H9 (cell line): ENCODE measurements at regions not wholly inside any gene's neighbourhood (a gene's known extent, or its start where the extent isn't known, plus 50 kb on each side); places are given as distances from the start of the nearest gene placed in this dataset.

Experiments used
- DNase-seq: peaks from one replicate; pipeline ENCODE4 v3.0.0-alpha.2; 2017
- H2AFZ ChIP-seq: one replicate; pipeline ENCODE4 v1.6.1; 2013; ENCODE audit warnings: mild to moderate bottlenecking, low read length, control low read depth, moderate library complexity
- H2AK5ac ChIP-seq: 2 replicates; pipeline ENCODE4 v1.6.1; 2013; ENCODE audit warnings: low read length, control low read depth, mixed read lengths; ENCODE audit not compliant: insufficient read length
- H2BK120ac ChIP-seq: one replicate; pipeline ENCODE4 v1.6.1; 2013; ENCODE audit warnings: low read depth, mild to moderate bottlenecking, low read length, control low read depth, inconsistent platforms; ENCODE audit not compliant: poor library complexity, severe bottlenecking
- H2BK12ac ChIP-seq: 2 replicates; pipeline ENCODE4 v1.6.1; 2013; ENCODE audit warnings: low read length, control low read depth, mixed read lengths, low read depth; ENCODE audit not compliant: insufficient read length
- H2BK15ac ChIP-seq: 2 replicates; pipeline ENCODE4 v1.6.1; 2013; ENCODE audit warnings: low read depth, low read length, control low read depth
- H2BK20ac ChIP-seq: one replicate; pipeline ENCODE4 v1.6.1; 2013; ENCODE audit warnings: low read depth, mild to moderate bottlenecking, low read length, control low read depth, inconsistent platforms; ENCODE audit not compliant: poor library complexity, severe bottlenecking
- H2BK5ac ChIP-seq: 2 replicates; pipeline ENCODE4 v1.6.1; 2013; ENCODE audit warnings: low read length, control low read depth, mixed read lengths; ENCODE audit not compliant: insufficient read length
- H3K14ac ChIP-seq: 2 replicates; pipeline ENCODE4 v1.6.1; 2013; ENCODE audit warnings: low read length, control low read depth; ENCODE audit not compliant: insufficient read depth
- H3K18ac ChIP-seq: 2 replicates; pipeline ENCODE4 v1.6.1; 2013; ENCODE audit warnings: low read depth, mild to moderate bottlenecking, mixed read lengths, low read length, control low read depth; ENCODE audit not compliant: insufficient read length
- H3K23ac ChIP-seq: 2 replicates; pipeline ENCODE4 v1.6.1; 2013; ENCODE audit warnings: low read length, control low read depth, mixed read lengths, low read depth; ENCODE audit not compliant: insufficient read length
- H3K23me2 ChIP-seq: 2 replicates; pipeline ENCODE4 v1.6.1; 2013; ENCODE audit warnings: low read depth, mild to moderate bottlenecking, mixed read lengths, low read length, control low read depth; ENCODE audit not compliant: insufficient read length, poor library complexity, severe bottlenecking
- H3K27ac ChIP-seq: 2 replicates; pipeline ENCODE4 v1.5.1; 2013; ENCODE audit warnings: low read length, control low read depth, mixed read lengths, low read depth; ENCODE audit not compliant: insufficient read length
- H3K27me3 ChIP-seq: 2 replicates; pipeline ENCODE4 v1.6.1; 2013; ENCODE audit warnings: low read length, control low read depth, inconsistent platforms; ENCODE audit not compliant: insufficient read depth
- H3K4ac ChIP-seq: 2 replicates; pipeline ENCODE4 v1.6.1; 2013; ENCODE audit warnings: low read depth, mild to moderate bottlenecking, control low read depth, inconsistent platforms, low read length, moderate library complexity
- H3K4me1 ChIP-seq: 2 replicates; pipeline ENCODE4 v1.6.1; 2013; ENCODE audit warnings: low read length, control low read depth, inconsistent platforms; ENCODE audit not compliant: insufficient read depth
- H3K4me2 ChIP-seq: 2 replicates; pipeline ENCODE4 v1.6.1; 2013; ENCODE audit warnings: low read length, control low read depth, mixed read lengths; ENCODE audit not compliant: insufficient read length, insufficient read depth
- H3K56ac ChIP-seq: 2 replicates; pipeline ENCODE4 v1.6.1; 2013; ENCODE audit warnings: low read depth, mild to moderate bottlenecking, mixed read lengths, low read length, control low read depth; ENCODE audit not compliant: insufficient read length
- H3K79me1 ChIP-seq: 2 replicates; pipeline ENCODE4 v1.6.1; 2013; ENCODE audit warnings: low read depth, mild to moderate bottlenecking, moderate library complexity, low read length, control low read depth, inconsistent platforms; ENCODE audit not compliant: insufficient read depth, poor library complexity, severe bottlenecking
- H3K79me2 ChIP-seq: 2 replicates; pipeline ENCODE4 v1.6.1; 2013; ENCODE audit warnings: low read length, control low read depth, inconsistent platforms; ENCODE audit not compliant: insufficient read depth
- H3K9ac ChIP-seq: 2 replicates; pipeline ENCODE4 v1.6.1; 2013; ENCODE audit warnings: low read length, control low read depth, mixed read lengths; ENCODE audit not compliant: insufficient read length; ENCODE audit errors: extremely low read depth
- H3K9me3 ChIP-seq: one replicate; pipeline ENCODE4 v1.6.1; 2013; ENCODE audit warnings: low read depth, low read length, inconsistent platforms; ENCODE audit not compliant: control insufficient read depth
- H3T11ph ChIP-seq: one replicate; pipeline ENCODE4 v1.6.1; 2013; ENCODE audit warnings: mild to moderate bottlenecking, low read length, control low read depth, inconsistent platforms
- H4K20me1 ChIP-seq: one replicate; pipeline ENCODE4 v1.6.1; 2013; ENCODE audit not compliant: control insufficient read depth, insufficient read length, insufficient read depth
- H4K5ac ChIP-seq: 2 replicates; pipeline ENCODE4 v1.6.1; 2013; ENCODE audit warnings: low read depth, mild to moderate bottlenecking, mixed read lengths, low read length, control low read depth; ENCODE audit not compliant: insufficient read length
- H4K8ac ChIP-seq: replicated peaks from 2 replicates; pipeline ENCODE4 v1.6.1; 2013; ENCODE audit warnings: low read length, control low read depth, mixed read lengths, low read depth; ENCODE audit not compliant: insufficient read length
- H4K91ac ChIP-seq: 2 replicates; pipeline ENCODE4 v1.6.1; 2013; ENCODE audit warnings: low read depth, mild to moderate bottlenecking, moderate library complexity, mixed read lengths, low read length, control low read depth; ENCODE audit not compliant: insufficient read length
- H3K27ac Mint-ChIP-seq, 3 experiments: 2 replicates in 2 of 3; 3 replicates in 1 of 3; pipeline ENCODE4 v1.8.0; 2020 to 2021; ENCODE audit warnings: mixed read lengths in 3 of 3, mild to moderate bottlenecking in 1 of 3, moderate library complexity in 1 of 3
- H3K27me3 Mint-ChIP-seq: 2 replicates; pipeline ENCODE4 v1.8.0; 2021; ENCODE audit warnings: low read depth, mild to moderate bottlenecking, moderate library complexity, mixed read lengths
- H3K36me3 Mint-ChIP-seq, 3 experiments: 2 replicates in 2 of 3; 3 replicates in 1 of 3; pipeline ENCODE4 v1.8.0; 2020 to 2021; ENCODE audit warnings: low read depth in 3 of 3, mixed read lengths in 3 of 3; ENCODE audit not compliant: insufficient read depth in 1 of 3
- H3K4me1 Mint-ChIP-seq, 2 experiments: 2 replicates each; pipeline ENCODE4 v1.8.0; 2020; ENCODE audit warnings: mixed read lengths in 2 of 2
- H3K4me3 Mint-ChIP-seq, 2 experiments: 2 replicates in 1 of 2; 3 replicates in 1 of 2; pipeline ENCODE4 v1.8.0; 2020 to 2021; ENCODE audit warnings: mild to moderate bottlenecking in 2 of 2, mixed read lengths in 2 of 2, moderate library complexity in 1 of 2
- H3K9me3 Mint-ChIP-seq, 2 experiments: 2 replicates in 1 of 2; 3 replicates in 1 of 2; pipeline ENCODE4 v1.8.0; 2020; ENCODE audit warnings: mild to moderate bottlenecking in 2 of 2, mixed read lengths in 2 of 2, moderate library complexity in 1 of 2
- WGBS: extraction: QIAGEN DNeasy Blood & Tissue Kit; methylation state at CpG from one replicate; pipeline ENCODE4 v1.1.7; 2013; ENCODE audit warnings: missing lambda C conversion rate, low lambda C conversion rate, mixed read lengths; ENCODE audit not compliant: insufficient read length; ENCODE audit errors: extremely low coverage; 5-methylcytosine and 5-hydroxymethylcytosine counted together
- TF ChIP-seq, protein P1 (sequence below): fragments of 200-600 bp; sonication (generic); conservative IDR thresholded peaks from 3 replicates; pipeline ENCODE4 v1.8.0; 2021; ENCODE audit warnings: antibody characterized with exemption, mild to moderate bottlenecking

DNA sequence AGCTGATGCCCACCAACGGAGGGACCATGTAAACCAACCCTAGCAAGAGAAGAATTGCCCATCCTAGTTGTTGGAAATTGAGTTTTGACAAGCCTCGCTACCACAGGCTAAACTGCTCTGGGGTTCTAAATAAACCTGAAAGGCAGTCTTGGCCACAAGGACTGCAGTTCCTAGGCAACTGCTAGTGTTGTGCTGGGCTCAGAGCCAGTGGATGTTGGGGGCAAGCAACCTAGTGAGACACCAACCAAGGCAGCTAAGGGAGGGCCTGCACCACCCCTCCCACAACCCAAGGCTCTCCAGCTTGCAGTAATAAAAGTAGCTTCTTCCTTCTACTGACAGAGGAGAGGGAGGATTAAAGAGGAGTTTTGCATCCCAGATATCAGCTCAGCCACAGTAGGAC is 102.4 kb upstream of the PKN2 start:
- Histone ChIP-seq H2BK120ac (no peak overlapping the region), H3K4me2 (no peak overlapping the region), H2BK20ac (no peak overlapping the region), H3K9me3 (no peaks in the 10 kb centered on the region), H2BK15ac (no peak overlapping the region), H3K27me3 (no peaks in the 10 kb centered on the region), H3K79me1 (no peaks in the 10 kb centered on the region), H2AK5ac (no peak overlapping the region), H3T11ph (no peak overlapping the region), H4K8ac (no peak overlapping the region), H2AFZ (no peak overlapping the region), H3K23me2 (no peaks in the 10 kb centered on the region), H3K56ac (no peak overlapping the region), H4K5ac (no peak overlapping the region), H3K27ac (no peak overlapping the region), H4K91ac (no peak overlapping the region), H3K23ac (no peak overlapping the region), H3K18ac (no peak overlapping the region), H2BK5ac (no peak overlapping the region), H3K4me1 (no peaks in the 10 kb centered on the region), H3K4ac (no peak overlapping the region), H3K9ac (no peak overlapping the region), H2BK12ac (no peak overlapping the region), H3K14ac (no peak overlapping the region), H4K20me1 (no peaks in the 10 kb centered on the region), H3K79me2 (no peaks in the 10 kb centered on the region)
- Mint-ChIP-seq H3K27me3 (no peaks in the 10 kb centered on the region), H3K4me3 (no peak overlapping the region), H3K36me3 (no peaks in the 10 kb centered on the region), H3K9me3 (no peaks in the 10 kb centered on the region), H3K27ac (no peak overlapping the region), H3K4me1 (no peaks in the 10 kb centered on the region)
- DNase-seq, result no peak
- WGBS, result no CpG with 5 or more reads among the region's 2 CpGs
- TF ChIP-seq, protein P1, sequence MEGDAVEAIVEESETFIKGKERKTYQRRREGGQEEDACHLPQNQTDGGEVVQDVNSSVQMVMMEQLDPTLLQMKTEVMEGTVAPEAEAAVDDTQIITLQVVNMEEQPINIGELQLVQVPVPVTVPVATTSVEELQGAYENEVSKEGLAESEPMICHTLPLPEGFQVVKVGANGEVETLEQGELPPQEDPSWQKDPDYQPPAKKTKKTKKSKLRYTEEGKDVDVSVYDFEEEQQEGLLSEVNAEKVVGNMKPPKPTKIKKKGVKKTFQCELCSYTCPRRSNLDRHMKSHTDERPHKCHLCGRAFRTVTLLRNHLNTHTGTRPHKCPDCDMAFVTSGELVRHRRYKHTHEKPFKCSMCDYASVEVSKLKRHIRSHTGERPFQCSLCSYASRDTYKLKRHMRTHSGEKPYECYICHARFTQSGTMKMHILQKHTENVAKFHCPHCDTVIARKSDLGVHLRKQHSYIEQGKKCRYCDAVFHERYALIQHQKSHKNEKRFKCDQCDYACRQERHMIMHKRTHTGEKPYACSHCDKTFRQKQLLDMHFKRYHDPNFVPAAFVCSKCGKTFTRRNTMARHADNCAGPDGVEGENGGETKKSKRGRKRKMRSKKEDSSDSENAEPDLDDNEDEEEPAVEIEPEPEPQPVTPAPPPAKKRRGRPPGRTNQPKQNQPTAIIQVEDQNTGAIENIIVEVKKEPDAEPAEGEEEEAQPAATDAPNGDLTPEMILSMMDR, result no peak
